MM.1S (cell line): ENCODE measurements at regions not wholly inside any gene's neighbourhood (a gene's known extent, or its start where the extent isn't known, plus 50 kb on each side); places are given as distances from the start of the nearest gene placed in this dataset.

ENCODE experiments used
- CTCF ChIP-seq: fragments of 300-600 bp; sonication (generic); IDR thresholded peaks from 2 replicates; pipeline ENCODE4 v1.5.1; 2016; ENCODE audit warnings: antibody characterized with exemption, low read length, mixed read lengths
- EZH2 ChIP-seq: fragments of 300-600 bp; sonication (generic); optimal IDR thresholded peaks from 2 replicates; pipeline ENCODE3; 2017; ENCODE audit warnings: low read depth, mild to moderate bottlenecking, antibody characterized with exemption, low read length, mixed read lengths
- EZH2phosphoT487 ChIP-seq: fragments of 300-600 bp; sonication (generic); IDR thresholded peaks from 2 replicates; pipeline ENCODE4 v1.6.1; 2018; ENCODE audit warnings: antibody characterized with exemption, low read length

GRCh38 chrX:15930585-15930984, 76.0 kb upstream of the AP1S2 start:
- no peak for TF ChIP-seq CTCF
- TF ChIP-seq EZH2phosphoT487 = no peak
- no peak for TF ChIP-seq EZH2
